ENCODE measurements at regions not wholly inside any gene's neighbourhood (a gene's known extent, or its start where the extent isn't known, plus 50 kb on each side); places are given as distances from the start of the nearest gene placed in this dataset.

- no peak for DNase-seq
These were observed 99.5 kb downstream of the MAIP1 start for GRCh38 chr2:200054681-200055468.

GRCh38 chr2:200056105-200056504 is 100.7 kb downstream of the MAIP1 start:
- no peak for DNase-seq

- no peak for DNase-seq
These were observed 107.8 kb downstream of the MAIP1 start for GRCh38 chr2:200063155-200063554.

- no peak for DNase-seq
These were observed 109.5 kb downstream of the MAIP1 start for GRCh38 chr2:200064879-200065278.

- DNase-seq = no peak
These were observed 110.1 kb downstream of the MAIP1 start for GRCh38 chr2:200065477-200065876.

GRCh38 chr2:200066417-200066816 is 111.0 kb downstream of the MAIP1 start:
- DNase-seq = no peak

- DNase-seq = no peak
These were observed 113.3 kb downstream of the MAIP1 start for GRCh38 chr2:200068642-200069041.

- DNase-seq = no peak
These were observed 121.8 kb downstream of the MAIP1 start for GRCh38 chr2:200077210-200077650.

- no peak for DNase-seq
These were observed 122.5 kb downstream of the MAIP1 start for GRCh38 chr2:200077838-200078237.

GRCh38 chr2:200079356-200079755 is 124.0 kb downstream of the MAIP1 start:
- no peak for DNase-seq

- no peak for DNase-seq
These were observed 125.9 kb downstream of the MAIP1 start for GRCh38 chr2:200081236-200081635.

- no peak for DNase-seq
These were observed 126.4 kb downstream of the MAIP1 start for GRCh38 chr2:200081811-200082210.

- no peak for DNase-seq
These were observed 128.7 kb downstream of the MAIP1 start for GRCh38 chr2:200084036-200084435.

GRCh38 chr2:200086911-200087310 is 131.5 kb downstream of the MAIP1 start:
- peak; percentile 59 for DNase-seq

GRCh38 chr2:200087451-200087850 is 132.1 kb downstream of the MAIP1 start:
- no peak for DNase-seq

GRCh38 chr2:200089040-200089755 is 133.8 kb downstream of the MAIP1 start:
- no peak for DNase-seq

GRCh38 chr2:200089756-200090109 is 134.4 kb downstream of the MAIP1 start:
- no peak for DNase-seq

GRCh38 chr2:200090683-200091082 is 135.3 kb downstream of the MAIP1 start:
- DNase-seq = no peak

GRCh38 chr2:200091126-200091525 is 135.7 kb downstream of the MAIP1 start:
- no peak for DNase-seq

- DNase-seq = no peak
These were observed 136.9 kb downstream of the MAIP1 start for GRCh38 chr2:200092235-200092634.

GRCh38 chr2:200095436-200095835 is 140.1 kb downstream of the MAIP1 start:
- DNase-seq = no peak

GRCh38 chr2:200099256-200099655 is 143.9 kb downstream of the MAIP1 start:
- DNase-seq = no peak

- DNase-seq = no peak
These were observed 144.6 kb downstream of the MAIP1 start for GRCh38 chr2:200100027-200100426.

- no peak for DNase-seq
These were observed 146.5 kb downstream of the MAIP1 start for GRCh38 chr2:200101922-200102321.

GRCh38 chr2:200102971-200103370 is 147.6 kb downstream of the MAIP1 start:
- DNase-seq = no peak

All from NCI-H69 (cell line).